PC-3 (cell line): ENCODE measurements at regions not wholly inside any gene's neighbourhood (a gene's known extent, or its start where the extent isn't known, plus 50 kb on each side); places are given as distances from the start of the nearest gene placed in this dataset.

ENCODE experiments used
- ATAC-seq: fragments of 200-7000 bp; cut with Tn5 transposase; 2 replicates; pipeline ENCODE4 v1.9.1; 2020; ENCODE audit warnings: mild to moderate bottlenecking, moderate library complexity
- BruUV-seq: library from RNA; stranded (reverse); fragments of 400-500 nt; replicated peaks from 2 replicates; lab custom pipeline; 2021; lab: Mats Ljungman, UMichigan
- CTCF ChIA-PET: fragments of 300-600 bp; sonication (Branson Sonifier 250); formaldehyde crosslinking; loops from one replicate; lab custom pipeline; 2022; ENCODE audit warnings: antibody characterized with exemption; lab: Charles Lee
- POLR2A ChIA-PET: fragments of 300-600 bp; sonication (Branson Sonifier 250); formaldehyde crosslinking; loops from one replicate; lab custom pipeline; 2022; ENCODE audit warnings: antibody characterized with exemption; ENCODE audit not compliant: unreplicated experiment; lab: Charles Lee
- DNase-seq: peaks from one replicate; pipeline ENCODE4 v3.0.0-alpha.2; 2015
- H2AFZ ChIP-seq: fragments of 300-600 bp; sonication (generic); 2 replicates; pipeline ENCODE4 v1.6.0; 2016; ENCODE audit warnings: antibody characterized with exemption, low read length
- H3F3A ChIP-seq: fragments of 300-600 bp; sonication (generic); one replicate; pipeline ENCODE4 v1.6.0; 2017; ENCODE audit warnings: antibody characterized with exemption, low read length, control low read depth, mild to moderate bottlenecking; ENCODE audit not compliant: unreplicated experiment
- H3K27ac ChIP-seq: fragments of 300-600 bp; sonication (generic); 2 replicates; pipeline ENCODE4 v1.5.1; 2016; ENCODE audit warnings: mild to moderate bottlenecking, low read length
- H3K27me3 ChIP-seq: fragments of 300-600 bp; sonication (generic); 2 replicates; pipeline ENCODE4 v1.6.1; 2016; ENCODE audit warnings: low read length, mixed read lengths
- H3K36me3 ChIP-seq: fragments of 300-600 bp; sonication (generic); 2 replicates; pipeline ENCODE4 v1.6.1; 2016; ENCODE audit warnings: low read depth, mixed run types, low read length, mixed read lengths
- H3K4me1 ChIP-seq: fragments of 300-600 bp; sonication (generic); 2 replicates; pipeline ENCODE4 v1.5.1; 2016; ENCODE audit warnings: low read length; ENCODE audit not compliant: insufficient read depth
- H3K4me2 ChIP-seq: fragments of 300-600 bp; sonication (generic); 2 replicates; pipeline ENCODE4 v1.6.0; 2016; ENCODE audit warnings: low read length
- H3K4me3 ChIP-seq: fragments of 300-600 bp; sonication (generic); 2 replicates; pipeline ENCODE4 v1.5.1; 2016; ENCODE audit warnings: mild to moderate bottlenecking, low read length, mixed read lengths
- H3K79me2 ChIP-seq: fragments of 300-600 bp; sonication (generic); 2 replicates; pipeline ENCODE4 v1.6.1; 2017; ENCODE audit warnings: low read length, mixed read lengths
- H3K9ac ChIP-seq: fragments of 300-600 bp; sonication (generic); 2 replicates; pipeline ENCODE4 v1.6.0; 2016; ENCODE audit warnings: mild to moderate bottlenecking, low read length
- H3K9me2 ChIP-seq: fragments of 300-600 bp; sonication (generic); replicated peaks from 2 replicates; pipeline ENCODE4 v1.6.1; 2016; ENCODE audit warnings: mixed run types, low read length, mixed read lengths
- H3K9me3 ChIP-seq: fragments of 300-600 bp; sonication (generic); 2 replicates; pipeline ENCODE4 v1.6.1; 2016; ENCODE audit warnings: low read length, mixed read lengths
- H4K20me1 ChIP-seq: fragments of 300-600 bp; sonication (generic); 2 replicates; pipeline ENCODE4 v1.6.1; 2016; ENCODE audit warnings: low read length, mixed read lengths
- EZH2 ChIP-seq: fragments of 300-600 bp; sonication (generic); IDR thresholded peaks from one replicate; pipeline ENCODE4 v1.6.1; 2017; ENCODE audit warnings: antibody characterized with exemption, mild to moderate bottlenecking, low read length; ENCODE audit not compliant: unreplicated experiment
- EZH2phosphoT487 ChIP-seq: fragments of 300-600 bp; sonication (generic); IDR thresholded peaks from 2 replicates; pipeline ENCODE4 v1.6.1; 2018; ENCODE audit warnings: mild to moderate bottlenecking, antibody characterized with exemption, low read length, borderline replicate concordance
- intact Hi-C: fragments of 100-400 bp; cut with micrococcal nuclease; formaldehyde crosslinking; loops from 2 replicates; pipeline ENCODE4 v1.9.0; 2023
- TF ChIP-seq, protein P1 (sequence below): fragments of 300-600 bp; sonication (generic); conservative IDR thresholded peaks from 2 replicates; pipeline ENCODE4 v1.5.1; 2017; ENCODE audit warnings: antibody characterized with exemption, low read depth, mild to moderate bottlenecking, low read length

DNA sequence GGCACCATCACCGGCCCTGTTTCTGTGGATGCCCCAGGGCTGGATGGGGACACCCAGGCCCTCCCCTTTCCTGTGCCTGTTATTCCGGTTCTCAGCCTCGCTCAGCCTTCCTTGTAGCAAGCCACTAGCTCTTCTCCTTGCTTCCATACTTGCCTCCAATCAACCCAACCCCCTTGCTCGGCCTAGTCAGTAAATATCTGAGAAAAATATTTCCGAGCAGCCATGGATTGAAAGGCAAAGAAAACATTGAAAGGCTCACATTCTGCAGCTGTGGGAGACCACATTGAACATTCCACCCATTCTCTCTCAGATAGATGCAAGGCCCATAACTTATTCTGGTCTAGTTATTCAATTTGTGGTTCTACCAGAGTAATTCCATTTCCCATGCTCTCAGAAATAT lies 114.9 kb downstream of the SPP2 start:
- Histone ChIP-seq H3K27ac (no peak overlapping the region), H3K9me3 (no peaks in the 10 kb centered on the region), H3K36me3 (no peaks in the 10 kb centered on the region), H3K79me2 (no peaks in the 10 kb centered on the region), H3K9me2 (no peaks in the 10 kb centered on the region), H3K27me3 (no peaks in the 10 kb centered on the region), H4K20me1 (no peaks in the 10 kb centered on the region), H3K4me2 (no peak overlapping the region), H3K9ac (no peak overlapping the region), H3K4me1 (peaks cover 13% of the 10 kb centered on the region), H3F3A (no peaks in the 10 kb centered on the region), H2AFZ (no peak overlapping the region), H3K4me3 (no peak overlapping the region)
- BruUV-seq = no TSS peak
- no peak for TF ChIP-seq EZH2
- TF ChIP-seq, protein P1, sequence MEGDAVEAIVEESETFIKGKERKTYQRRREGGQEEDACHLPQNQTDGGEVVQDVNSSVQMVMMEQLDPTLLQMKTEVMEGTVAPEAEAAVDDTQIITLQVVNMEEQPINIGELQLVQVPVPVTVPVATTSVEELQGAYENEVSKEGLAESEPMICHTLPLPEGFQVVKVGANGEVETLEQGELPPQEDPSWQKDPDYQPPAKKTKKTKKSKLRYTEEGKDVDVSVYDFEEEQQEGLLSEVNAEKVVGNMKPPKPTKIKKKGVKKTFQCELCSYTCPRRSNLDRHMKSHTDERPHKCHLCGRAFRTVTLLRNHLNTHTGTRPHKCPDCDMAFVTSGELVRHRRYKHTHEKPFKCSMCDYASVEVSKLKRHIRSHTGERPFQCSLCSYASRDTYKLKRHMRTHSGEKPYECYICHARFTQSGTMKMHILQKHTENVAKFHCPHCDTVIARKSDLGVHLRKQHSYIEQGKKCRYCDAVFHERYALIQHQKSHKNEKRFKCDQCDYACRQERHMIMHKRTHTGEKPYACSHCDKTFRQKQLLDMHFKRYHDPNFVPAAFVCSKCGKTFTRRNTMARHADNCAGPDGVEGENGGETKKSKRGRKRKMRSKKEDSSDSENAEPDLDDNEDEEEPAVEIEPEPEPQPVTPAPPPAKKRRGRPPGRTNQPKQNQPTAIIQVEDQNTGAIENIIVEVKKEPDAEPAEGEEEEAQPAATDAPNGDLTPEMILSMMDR = no peak
- TF ChIP-seq EZH2phosphoT487 = no peak
- POLR2A ChIA-PET = no interaction called here
- intact Hi-C loops = no loop called here
- ATAC-seq (no peak), DNase-seq (no peak)
- CTCF ChIA-PET = no interaction called here

DNA sequence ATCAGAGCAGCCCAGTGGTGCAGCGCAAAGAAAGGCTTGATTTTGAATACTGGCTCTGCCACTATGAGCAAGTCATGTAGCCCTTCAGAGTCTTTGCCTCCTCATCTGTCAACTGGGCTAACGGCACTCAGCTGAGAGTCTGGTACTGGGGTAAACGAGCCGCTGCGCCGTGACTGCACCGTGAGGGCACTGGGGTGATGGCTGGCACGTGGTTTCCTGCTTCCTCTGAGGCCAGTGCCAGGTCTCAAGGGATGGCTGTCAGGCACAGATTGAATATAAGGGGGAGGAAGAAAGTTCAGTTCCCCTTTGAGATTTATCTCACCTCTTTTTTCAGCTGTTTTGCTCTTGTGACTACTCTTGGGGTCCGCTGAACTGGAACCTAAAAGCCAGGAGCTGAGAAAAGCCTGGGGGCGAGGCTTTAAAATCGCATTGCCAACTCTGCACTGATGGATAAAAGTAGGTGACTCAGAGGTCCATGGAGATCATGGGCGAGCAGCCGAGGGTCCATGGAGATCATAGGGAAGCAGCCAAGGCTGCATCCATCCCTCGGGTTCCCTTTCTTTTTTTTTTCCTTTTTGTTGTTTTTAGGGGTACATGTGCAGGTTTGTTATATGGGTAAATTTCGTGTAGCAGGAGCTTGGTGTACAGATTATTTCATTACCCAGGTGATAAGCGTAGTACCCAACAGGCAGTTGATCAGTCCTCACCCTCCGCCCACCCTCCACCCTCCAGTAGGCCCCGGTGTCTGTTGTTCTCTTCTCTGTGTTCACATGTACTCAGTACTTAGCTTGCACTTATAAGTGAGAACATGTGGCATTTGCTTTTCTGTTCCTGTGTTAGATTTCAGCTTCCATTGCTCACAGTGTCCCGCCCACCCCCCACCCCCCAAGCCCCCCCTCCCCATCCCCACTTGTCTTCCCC lies 114.3 kb downstream of the SPP2 start:
- ATAC-seq (no peak), DNase-seq (no peak)
- Histone ChIP-seq H3K27me3 (no peaks in the 10 kb centered on the region), H3K79me2 (no peaks in the 10 kb centered on the region), H3K9me2 (no peaks in the 10 kb centered on the region), H3F3A (no peaks in the 10 kb centered on the region), H3K9me3 (no peaks in the 10 kb centered on the region), H4K20me1 (no peaks in the 10 kb centered on the region), H3K27ac (no peak overlapping the region), H3K36me3 (no peaks in the 10 kb centered on the region), H3K4me2 (no peak overlapping the region), H3K4me3 (no peak overlapping the region), H3K9ac (no peak overlapping the region), H2AFZ (no peak overlapping the region), H3K4me1 (peaks cover 13% of the 10 kb centered on the region)
- POLR2A ChIA-PET = no interaction called here
- TF ChIP-seq EZH2 (no peak), EZH2phosphoT487 (no peak)
- TF ChIP-seq, protein P1 = no peak
- no TSS peak for BruUV-seq
- CTCF ChIA-PET = no interaction called here
- intact Hi-C loops = no loop called here

DNA sequence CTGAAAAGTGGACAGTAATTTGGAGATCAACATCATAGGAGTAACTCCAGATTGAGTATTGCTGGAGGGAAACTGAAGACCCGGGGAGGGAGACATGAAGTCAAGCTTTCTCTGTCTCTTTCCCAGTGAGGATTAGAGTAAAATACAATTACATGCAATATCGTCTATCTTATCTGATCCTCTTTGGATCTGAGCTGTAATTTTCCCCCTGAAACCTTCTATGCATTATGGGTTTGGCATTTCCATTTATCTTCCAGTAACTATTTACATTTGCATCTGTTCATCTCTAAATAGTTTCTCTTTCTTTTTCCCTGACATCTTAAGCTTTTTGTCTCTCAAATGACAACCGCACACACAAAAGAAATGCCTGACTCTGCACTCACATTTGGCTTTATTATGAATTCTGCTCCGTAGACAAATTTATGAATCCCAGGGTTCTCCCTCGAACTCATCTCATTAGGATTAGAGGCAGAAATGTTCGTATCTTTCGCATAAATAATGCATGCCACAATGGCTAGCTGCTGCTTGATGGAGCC lies 113.1 kb downstream of the SPP2 start:
- no peak for ATAC-seq
- no peaks in the 10 kb centered on the region for H3K9me3 ChIP-seq
- CTCF ChIA-PET = no interaction called here
- H3K27me3 ChIP-seq = no peaks in the 10 kb centered on the region
- no peak overlapping the region for H3K9ac ChIP-seq
- H4K20me1 ChIP-seq = no peaks in the 10 kb centered on the region
- H3K27ac ChIP-seq = no peak overlapping the region
- no peak overlapping the region for H3K4me2 ChIP-seq
- intact Hi-C loops = no loop called here
- POLR2A ChIA-PET = no interaction called here
- no peaks in the 10 kb centered on the region for H3K9me2 ChIP-seq
- no peaks in the 10 kb centered on the region for H3F3A ChIP-seq
- no peak for DNase-seq
- no TSS peak for BruUV-seq
- H3K79me2 ChIP-seq = no peaks in the 10 kb centered on the region
- H3K4me3 ChIP-seq = no peak overlapping the region
- TF ChIP-seq EZH2 = no peak
- TF ChIP-seq, protein P1 = no peak
- no peak for TF ChIP-seq EZH2phosphoT487
- H3K36me3 ChIP-seq = no peaks in the 10 kb centered on the region
- H3K4me1 ChIP-seq = peaks cover 23% of the 10 kb centered on the region
- H2AFZ ChIP-seq = no peak overlapping the region
